GM12875 (cell line): ENCODE measurements at regions not wholly inside any gene's neighbourhood (a gene's known extent, or its start where the extent isn't known, plus 50 kb on each side); places are given as distances from the start of the nearest gene placed in this dataset.

Experiments
- H3K4me3 ChIP-seq: one replicate; pipeline ENCODE4 v1.5.1; 2011; ENCODE audit warnings: low read depth, low read length, control low read depth
- CTCF ChIP-seq: IDR thresholded peaks from 2 replicates; pipeline ENCODE4 v1.5.1; 2011; ENCODE audit warnings: low read depth, mild to moderate bottlenecking, control low read depth, inconsistent platforms, low read length, moderate library complexity, borderline replicate concordance; ENCODE audit not compliant: insufficient read depth

GRCh38 chr4:178480105-178480504 lies 1037.9 kb upstream of the AGA start:
- no peak overlapping the region for H3K4me3 ChIP-seq
- TF ChIP-seq CTCF = no peak

GRCh38 chr4:178480881-178481280 lies 1038.6 kb upstream of the AGA start:
- TF ChIP-seq CTCF = no peak

GRCh38 chr4:178481564-178481963 lies 1039.3 kb upstream of the AGA start:
- no peak overlapping the region for H3K4me3 ChIP-seq
- no peak for TF ChIP-seq CTCF

More at GRCh38 chr4:178480881-178481280, 1038.6 kb upstream of the AGA start:
- no peak overlapping the region for H3K4me3 ChIP-seq

GRCh38 chr4:178523038-178523437 lies 1080.8 kb upstream of the AGA start:
- no peak for TF ChIP-seq CTCF
- H3K4me3 ChIP-seq = no peak overlapping the region

- H3K4me3 ChIP-seq = no peak overlapping the region
- TF ChIP-seq CTCF = no peak
These were observed 1093.8 kb upstream of the AGA start for GRCh38 chr4:178535939-178536579.

- TF ChIP-seq CTCF = no peak
- no peak overlapping the region for H3K4me3 ChIP-seq
These were observed 1111.0 kb upstream of the AGA start for GRCh38 chr4:178553201-178553600.

GRCh38 chr4:178554352-178554751 lies 1112.1 kb upstream of the AGA start:
- TF ChIP-seq CTCF = no peak
- no peak overlapping the region for H3K4me3 ChIP-seq
